ENCODE measurements at regions not wholly inside any gene's neighbourhood (a gene's known extent, or its start where the extent isn't known, plus 50 kb on each side); places are given as distances from the start of the nearest gene placed in this dataset.

DNA sequence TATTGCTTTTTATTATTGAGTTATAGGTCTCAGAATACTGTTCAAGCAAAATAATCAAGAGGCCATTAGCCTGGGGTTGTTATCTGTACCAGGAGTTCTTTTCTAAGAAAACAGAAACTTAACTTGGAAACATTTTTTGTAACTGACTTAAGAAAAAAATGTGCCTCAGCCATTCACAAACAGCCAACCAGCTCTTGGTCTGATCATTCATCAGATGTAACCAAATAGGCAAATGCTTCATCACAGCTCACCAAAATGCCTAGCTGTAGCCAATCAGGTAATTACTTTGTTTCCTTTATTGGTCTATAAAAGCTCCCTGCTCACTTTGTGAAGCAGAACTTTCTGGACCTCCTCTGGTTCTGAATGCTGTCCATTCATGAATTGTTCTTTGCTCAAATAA is 387.7 kb downstream of the FAT4 start:
- Histone ChIP-seq H3K4me1 (ENCODE audit: control insufficient read depth, extremely low read depth, insufficient read depth, low read length) (peaks cover 20% of the 10 kb centered on the region), H3K9ac (replicated peaks; ENCODE audit: extremely low read depth, insufficient read depth, low read length) (no peak overlapping the region), H3K79me2 (ENCODE audit: control insufficient read depth, insufficient read depth, low read length) (no peaks in the 10 kb centered on the region), H3K27me3 (ENCODE audit: control insufficient read depth in 2 of 2, insufficient read depth in 2 of 2, low read length in 2 of 2) (no peaks in the 10 kb centered on the region), H3K9me1 (replicated peaks; ENCODE audit: control insufficient read depth, extremely low read depth, insufficient read depth, low read length) (no peaks in the 10 kb centered on the region), H3K4me2 (ENCODE audit: insufficient read depth, low read length) (no peak overlapping the region), H3K36me3 (ENCODE audit: control insufficient read depth in 2 of 2, extremely low read depth in 1 of 2, insufficient read depth in 2 of 2, low read length in 2 of 2) (no peaks in the 10 kb centered on the region), H3K9me3 (replicated peaks; ENCODE audit: control insufficient read depth, insufficient read depth, low read length) (no peaks in the 10 kb centered on the region), H2AFZ (ENCODE audit: low read depth, low read length) (no peak overlapping the region), H4K20me1 (replicated peaks; ENCODE audit: control insufficient read depth, extremely low read depth, insufficient read depth, low read length) (no peaks in the 10 kb centered on the region), H3K4me3 (replicated peaks in 1 of 3; ENCODE audit: insufficient read depth in 1 of 3, low read depth in 1 of 3, low read length in 3 of 3) (no peak overlapping the region), H3K27ac (ENCODE audit: insufficient read depth, low read depth, low read length) (no peak overlapping the region)
- BruUV-seq (replicated peaks), result no TSS peak
- CTCF ChIA-PET, result interaction anchor here (1.3 kb wide), 1 partner anchor 26 kb away, joined by 6 read pairs; no protein-coding TSS in a partner anchor
- POLR2A ChIA-PET, result no interaction called here
- intact Hi-C loops (cut with micrococcal nuclease) (no loop called here), dilution Hi-C loops (cut with MboI; ENCODE audit: extremely low pct_ligation_motif_present, low sequenced_read_pairs) (no loop called here)
- FAIRE-seq (no peak), DNase-seq (ENCODE audit: low read depth, low spot score) (no peak)
- TF ChIP-seq POLR2AphosphoS5 (IDR thresholded peaks at IDR 0.05; ENCODE audit: insufficient read depth, low read depth, low read length), result no peak

DNA sequence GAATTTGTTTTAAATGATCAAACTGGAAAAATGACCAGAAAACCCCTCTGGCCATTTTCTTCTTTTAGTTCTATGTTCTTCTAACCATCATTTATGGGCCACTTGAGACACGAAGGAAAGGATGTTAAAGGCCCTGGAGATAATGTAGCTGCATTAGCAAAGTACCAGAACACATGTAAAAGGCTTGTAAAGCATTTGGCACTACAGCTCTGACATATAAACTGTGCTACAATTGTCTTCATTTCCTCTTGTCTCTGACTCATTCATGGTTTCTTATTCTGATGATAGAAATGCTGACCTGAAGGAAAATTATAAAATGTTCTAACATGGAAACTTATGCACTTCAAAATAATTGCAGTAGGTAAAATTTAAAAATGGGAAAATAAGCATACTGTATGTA is 388.7 kb downstream of the FAT4 start:
- H2AFZ ChIP-seq (ENCODE audit: low read depth, low read length), result no peak overlapping the region
- dilution Hi-C loops (cut with MboI; ENCODE audit: extremely low pct_ligation_motif_present, low sequenced_read_pairs) (no loop called here), intact Hi-C loops (cut with micrococcal nuclease) (loop anchor here (1.0 kb wide), 1 partner anchor 183 kb away; no protein-coding TSS in a partner anchor)
- H3K4me2 ChIP-seq (ENCODE audit: insufficient read depth, low read length), result peak overlapping the region; percentile 30
- TF ChIP-seq POLR2A (IDR thresholded peaks at IDR 0.05; ENCODE audit: low read depth, low read length) (no peak), GATA2 (IDR thresholded peaks at IDR 0.05; ENCODE audit: insufficient read depth, insufficient read length, low read depth, low read length) (no peak), EZH2 (IDR thresholded peaks at IDR 0.05; ENCODE audit: borderline replicate concordance, low read depth, low read length, severe bottlenecking) (no peak), FOS (IDR thresholded peaks at IDR 0.05; ENCODE audit: borderline replicate concordance, insufficient read depth, low read length) (peak; percentile 76), MYC (IDR thresholded peaks at IDR 0.05; ENCODE audit: low read depth, low read length) (no peak), JUN (IDR thresholded peaks at IDR 0.05; ENCODE audit: borderline replicate concordance, insufficient read depth, insufficient read length, low read depth) (peak; percentile 65), POLR2AphosphoS5 (IDR thresholded peaks at IDR 0.05; ENCODE audit: insufficient read depth, low read depth, low read length) (no peak), CTCF (IDR thresholded peaks at IDR 0.05; ENCODE audit: extremely low read depth in 1 of 2, insufficient read depth in 1 of 2, low read depth in 1 of 2, low read length in 2 of 2) (no peak)
- TF ChIP-seq, protein P1, sequence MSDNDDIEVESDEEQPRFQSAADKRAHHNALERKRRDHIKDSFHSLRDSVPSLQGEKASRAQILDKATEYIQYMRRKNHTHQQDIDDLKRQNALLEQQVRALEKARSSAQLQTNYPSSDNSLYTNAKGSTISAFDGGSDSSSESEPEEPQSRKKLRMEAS (IDR thresholded peaks at IDR 0.05; ENCODE audit: insufficient read depth, insufficient read length), result no peak
- no peaks in the 10 kb centered on the region for H3K36me3 ChIP-seq (ENCODE audit: control insufficient read depth in 2 of 2, extremely low read depth in 1 of 2, insufficient read depth in 2 of 2, low read length in 2 of 2)
- CTCF ChIA-PET, result interaction anchor here (1.3 kb wide), 1 partner anchor 25 kb away, joined by 6 read pairs; no protein-coding TSS in a partner anchor
- BruUV-seq (replicated peaks), result no TSS peak
- no peak overlapping the region for H3K4me3 ChIP-seq (replicated peaks in 1 of 3; ENCODE audit: insufficient read depth in 1 of 3, low read depth in 1 of 3, low read length in 3 of 3)
- no peaks in the 10 kb centered on the region for H4K20me1 ChIP-seq (replicated peaks; ENCODE audit: control insufficient read depth, extremely low read depth, insufficient read depth, low read length)
- DNase-seq (ENCODE audit: low read depth, low spot score) (peak; percentile 75), FAIRE-seq (peak; percentile 98)
- no peak overlapping the region for H3K27ac ChIP-seq (ENCODE audit: insufficient read depth, low read depth, low read length)
- no peaks in the 10 kb centered on the region for H3K9me3 ChIP-seq (replicated peaks; ENCODE audit: control insufficient read depth, insufficient read depth, low read length)
- POLR2A ChIA-PET, result no interaction called here
- H3K27me3 ChIP-seq (ENCODE audit: control insufficient read depth in 2 of 2, insufficient read depth in 2 of 2, low read length in 2 of 2), result no peaks in the 10 kb centered on the region
- no peaks in the 10 kb centered on the region for H3K79me2 ChIP-seq (ENCODE audit: control insufficient read depth, insufficient read depth, low read length)
- H3K4me1 ChIP-seq (ENCODE audit: control insufficient read depth, extremely low read depth, insufficient read depth, low read length), result peaks cover 20% of the 10 kb centered on the region
- H3K9me1 ChIP-seq (replicated peaks; ENCODE audit: control insufficient read depth, extremely low read depth, insufficient read depth, low read length), result no peaks in the 10 kb centered on the region
- H3K9ac ChIP-seq (replicated peaks; ENCODE audit: extremely low read depth, insufficient read depth, low read length), result no peak overlapping the region
